DOHH2 (cell line): ENCODE measurements at regions not wholly inside any gene's neighbourhood (a gene's known extent, or its start where the extent isn't known, plus 50 kb on each side); places are given as distances from the start of the nearest gene placed in this dataset.

Experiments
- CTCF ChIP-seq: fragments of 200-600 bp; sonication (generic); IDR thresholded peaks from one replicate; pipeline ENCODE4 v1.5.1; 2014; ENCODE audit warnings: antibody characterized with exemption, mild to moderate bottlenecking, low read depth, low read length; ENCODE audit not compliant: poor library complexity, severe bottlenecking
- EZH2phosphoT487 ChIP-seq: fragments of 200-600 bp; sonication (generic); IDR thresholded peaks from 2 replicates; pipeline ENCODE4 v1.6.1; 2017; ENCODE audit warnings: borderline replicate concordance, mild to moderate bottlenecking, antibody characterized with exemption, low read length, moderate library complexity, mixed read lengths

- no peak for TF ChIP-seq CTCF
- no peak for TF ChIP-seq EZH2phosphoT487
Measured at GRCh38 chr11:11149671-11150459, 203.2 kb downstream of the CSNK2A3 start.
